OCI-LY3 (cell line): ENCODE measurements at regions not wholly inside any gene's neighbourhood (a gene's known extent, or its start where the extent isn't known, plus 50 kb on each side); places are given as distances from the start of the nearest gene placed in this dataset.

ENCODE experiments used
- H2AFZ ChIP-seq: fragments of 200-600, 300-600 bp; shearing (Covaris generic); 2 replicates; pipeline ENCODE4 v1.6.0; 2014; ENCODE audit warnings: antibody characterized with exemption, low read depth, low read length
- H3K27ac ChIP-seq: fragments of 200-600, 300-600 bp; sonication (generic); 2 replicates; pipeline ENCODE4 v1.5.1; 2014; ENCODE audit warnings: mild to moderate bottlenecking, low read length, moderate library complexity, mixed read lengths
- H3K27me3 ChIP-seq: fragments of 200-600, 300-600 bp; sonication (generic); 2 replicates; pipeline ENCODE4 v1.6.1; 2014; ENCODE audit warnings: low read depth, low read length, mixed read lengths
- H3K36me3 ChIP-seq: fragments of 200-600, 300-600 bp; sonication (generic); replicated peaks from 2 replicates; pipeline ENCODE3; 2014; ENCODE audit warnings: low read depth, low read length, mixed read lengths
- H3K4me1 ChIP-seq: fragments of 300-600, 200-600 bp; sonication (generic); 2 replicates; pipeline ENCODE4 v1.6.1; 2014; ENCODE audit warnings: low read length, mixed read lengths
- H3K4me2 ChIP-seq: fragments of 200-600, 300-600 bp; sonication (generic); 2 replicates; pipeline ENCODE4 v1.6.1; 2014; ENCODE audit warnings: low read length, mixed read lengths
- H3K4me3 ChIP-seq: fragments of 300-600, 200-600 bp; sonication (generic); 2 replicates; pipeline ENCODE4 v1.5.1; 2014; ENCODE audit warnings: antibody characterized with exemption, mild to moderate bottlenecking, low read length, moderate library complexity
- H3K79me2 ChIP-seq: fragments of 300-600, 200-600 bp; shearing (Covaris generic); 2 replicates; pipeline ENCODE4 v1.6.1; 2014; ENCODE audit warnings: mild to moderate bottlenecking, low read length, mixed read lengths
- H3K9ac ChIP-seq: fragments of 300-600, 200-600 bp; shearing (Covaris generic); 2 replicates; pipeline ENCODE4 v1.6.0; 2014; ENCODE audit warnings: mild to moderate bottlenecking, low read length, moderate library complexity
- H3K9me3 ChIP-seq: fragments of 200-600, 300-600 bp; shearing (Covaris generic); 2 replicates; pipeline ENCODE4 v1.6.1; 2014; ENCODE audit warnings: low read length, mixed read lengths; ENCODE audit not compliant: insufficient read depth
- H4K20me1 ChIP-seq: fragments of 200-600, 300-600 bp; sonication (generic); 2 replicates; pipeline ENCODE4 v1.6.1; 2016; ENCODE audit warnings: low read length, mixed read lengths; ENCODE audit not compliant: insufficient read depth
- EZH2phosphoT487 ChIP-seq: fragments of 200-600 bp; shearing (Covaris generic); IDR thresholded peaks from 2 replicates; pipeline ENCODE4 v1.6.1; 2018; ENCODE audit warnings: antibody characterized with exemption, mixed run types, low read depth
- TF ChIP-seq, protein P1 (sequence below): fragments of 200-600, 300-600 bp; sonication (generic); IDR thresholded peaks from 2 replicates; pipeline ENCODE4 v1.5.1; 2014; ENCODE audit warnings: antibody characterized with exemption, low read length, low read depth

DNA sequence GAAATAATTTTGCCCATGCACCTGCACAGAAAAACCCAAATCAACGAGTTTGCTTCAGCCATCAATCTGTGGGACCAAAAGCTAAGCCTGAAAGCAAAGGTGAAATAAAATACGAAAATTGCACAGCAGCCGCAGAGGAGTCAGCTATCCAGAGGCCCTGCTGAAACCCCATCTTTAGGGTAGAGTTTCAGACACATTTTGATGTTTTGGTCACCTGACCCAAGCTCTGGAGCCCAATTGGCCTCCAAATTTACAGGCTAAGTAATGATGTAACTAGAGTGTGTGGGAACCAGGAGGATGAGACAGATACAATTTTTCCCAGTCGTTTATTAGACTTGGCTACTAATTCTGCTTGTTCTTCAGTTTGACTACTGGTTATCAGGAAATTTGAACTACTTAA, 308.6 kb upstream of the ATP11B start:
- no peaks in the 10 kb centered on the region for H3K79me2 ChIP-seq
- no peak overlapping the region for H3K9ac ChIP-seq
- no peak for TF ChIP-seq EZH2phosphoT487
- TF ChIP-seq, protein P1, sequence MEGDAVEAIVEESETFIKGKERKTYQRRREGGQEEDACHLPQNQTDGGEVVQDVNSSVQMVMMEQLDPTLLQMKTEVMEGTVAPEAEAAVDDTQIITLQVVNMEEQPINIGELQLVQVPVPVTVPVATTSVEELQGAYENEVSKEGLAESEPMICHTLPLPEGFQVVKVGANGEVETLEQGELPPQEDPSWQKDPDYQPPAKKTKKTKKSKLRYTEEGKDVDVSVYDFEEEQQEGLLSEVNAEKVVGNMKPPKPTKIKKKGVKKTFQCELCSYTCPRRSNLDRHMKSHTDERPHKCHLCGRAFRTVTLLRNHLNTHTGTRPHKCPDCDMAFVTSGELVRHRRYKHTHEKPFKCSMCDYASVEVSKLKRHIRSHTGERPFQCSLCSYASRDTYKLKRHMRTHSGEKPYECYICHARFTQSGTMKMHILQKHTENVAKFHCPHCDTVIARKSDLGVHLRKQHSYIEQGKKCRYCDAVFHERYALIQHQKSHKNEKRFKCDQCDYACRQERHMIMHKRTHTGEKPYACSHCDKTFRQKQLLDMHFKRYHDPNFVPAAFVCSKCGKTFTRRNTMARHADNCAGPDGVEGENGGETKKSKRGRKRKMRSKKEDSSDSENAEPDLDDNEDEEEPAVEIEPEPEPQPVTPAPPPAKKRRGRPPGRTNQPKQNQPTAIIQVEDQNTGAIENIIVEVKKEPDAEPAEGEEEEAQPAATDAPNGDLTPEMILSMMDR: no peak
- no peak overlapping the region for H2AFZ ChIP-seq
- no peak overlapping the region for H3K4me3 ChIP-seq
- H3K36me3 ChIP-seq: no peaks in the 10 kb centered on the region
- H3K27ac ChIP-seq: no peak overlapping the region
- no peaks in the 10 kb centered on the region for H4K20me1 ChIP-seq
- no peaks in the 10 kb centered on the region for H3K9me3 ChIP-seq
- H3K4me2 ChIP-seq: no peak overlapping the region
- H3K4me1 ChIP-seq: peaks cover 8% of the 10 kb centered on the region
- no peaks in the 10 kb centered on the region for H3K27me3 ChIP-seq

DNA sequence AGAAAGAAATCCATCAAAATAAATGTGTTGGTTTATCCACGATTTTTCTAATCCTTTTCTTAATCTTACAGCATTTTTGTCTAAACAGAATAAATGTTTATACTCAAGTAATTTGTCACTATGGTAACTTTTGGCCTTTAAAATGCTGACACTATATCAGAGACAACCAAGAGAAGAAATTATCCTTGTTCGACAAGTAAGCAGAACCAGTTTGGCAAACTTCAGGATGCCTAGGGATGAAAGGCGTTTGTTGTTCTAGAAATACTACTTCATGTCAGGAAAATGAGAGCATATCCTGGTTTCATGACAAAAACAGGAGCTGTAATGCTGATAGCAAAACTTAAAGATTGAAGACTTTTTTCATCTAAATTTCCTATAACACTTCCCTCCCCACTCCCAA, 308.0 kb upstream of the ATP11B start:
- H3K36me3 ChIP-seq: no peaks in the 10 kb centered on the region
- no peaks in the 10 kb centered on the region for H4K20me1 ChIP-seq

DNA sequence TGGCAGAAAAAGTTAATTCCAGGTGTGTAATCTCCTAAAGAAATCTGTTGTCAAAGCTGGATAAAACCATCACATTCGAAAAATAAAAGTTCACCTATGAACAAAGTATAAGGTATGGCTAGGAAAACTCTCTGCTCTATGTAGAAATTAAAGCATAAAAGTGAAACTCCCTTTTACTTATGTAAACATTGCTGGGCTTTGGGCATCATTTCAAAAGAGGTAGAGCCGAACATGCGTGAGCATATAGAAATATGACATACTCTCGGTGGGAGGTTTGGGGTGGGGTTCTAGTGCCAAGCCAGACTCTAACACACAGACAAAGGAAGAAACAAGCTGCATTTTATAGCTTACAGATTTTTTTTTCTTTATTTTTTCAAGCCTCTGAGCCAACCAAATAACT, 306.8 kb upstream of the ATP11B start:
- no peaks in the 10 kb centered on the region for H3K36me3 ChIP-seq
- H3K4me2 ChIP-seq: no peak overlapping the region
- no peak overlapping the region for H2AFZ ChIP-seq
- no peak overlapping the region for H3K27ac ChIP-seq
- H3K9ac ChIP-seq: no peak overlapping the region
- H3K4me1 ChIP-seq: peaks cover 19% of the 10 kb centered on the region
- H3K9me3 ChIP-seq: no peaks in the 10 kb centered on the region
- H3K27me3 ChIP-seq: no peaks in the 10 kb centered on the region
- H3K4me3 ChIP-seq: no peak overlapping the region
- TF ChIP-seq, protein P1: no peak
- no peak for TF ChIP-seq EZH2phosphoT487
- no peaks in the 10 kb centered on the region for H3K79me2 ChIP-seq
- H4K20me1 ChIP-seq: no peaks in the 10 kb centered on the region

More for the DNA sequence above, 308.0 kb upstream of the ATP11B start:
- Histone ChIP-seq H3K27me3 (no peaks in the 10 kb centered on the region), H3K79me2 (no peaks in the 10 kb centered on the region), H3K9ac (no peak overlapping the region), H3K4me3 (no peak overlapping the region), H3K4me2 (no peak overlapping the region), H3K9me3 (no peaks in the 10 kb centered on the region), H2AFZ (no peak overlapping the region), H3K4me1 (peaks cover 8% of the 10 kb centered on the region), H3K27ac (no peak overlapping the region)
- TF ChIP-seq, protein P1: no peak
- no peak for TF ChIP-seq EZH2phosphoT487

DNA sequence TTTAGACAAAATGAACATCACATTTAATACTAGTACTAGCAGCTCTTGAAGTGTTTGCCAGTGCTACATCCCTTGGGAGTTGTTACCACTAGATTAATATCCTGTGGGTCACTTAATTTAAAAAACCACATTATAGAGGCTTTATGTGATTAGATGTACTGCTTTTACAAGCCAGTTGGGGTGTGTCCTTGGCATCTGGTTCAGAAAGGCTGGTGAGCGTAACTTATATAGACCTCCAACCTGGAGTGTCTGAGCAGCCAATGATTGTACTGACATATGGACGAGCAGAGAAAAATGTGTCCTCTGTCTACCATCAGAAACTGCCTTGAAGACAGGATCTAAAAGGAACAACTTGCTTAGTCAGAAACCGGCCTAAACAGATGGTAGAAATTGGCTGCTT, 306.2 kb upstream of the ATP11B start:
- Histone ChIP-seq H3K27ac (no peak overlapping the region), H3K4me3 (no peak overlapping the region), H2AFZ (no peak overlapping the region), H3K9ac (no peak overlapping the region), H3K36me3 (no peaks in the 10 kb centered on the region), H3K79me2 (no peaks in the 10 kb centered on the region), H3K9me3 (no peaks in the 10 kb centered on the region), H3K27me3 (no peaks in the 10 kb centered on the region), H3K4me1 (peaks cover 22% of the 10 kb centered on the region), H3K4me2 (no peak overlapping the region), H4K20me1 (no peaks in the 10 kb centered on the region)
- TF ChIP-seq EZH2phosphoT487: no peak
- TF ChIP-seq, protein P1: no peak
